SIG-M5 treated with dmso at 0.1 percent for 504 hours (cell line): ENCODE measurements at regions not wholly inside any gene's neighbourhood (a gene's known extent, or its start where the extent isn't known, plus 50 kb on each side); places are given as distances from the start of the nearest gene placed in this dataset.

Source experiments
- DNase-seq: peaks from one replicate; lab custom pipeline; 2025; ENCODE audit not compliant: unreplicated experiment; lab: John Stamatoyannopoulos, UW

- no peak for DNase-seq
Measured at GRCh38 chr3:63768888-63769287, 50.2 kb upstream of the C3orf49 start.
